OCI-LY7 (cell line): ENCODE measurements at regions not wholly inside any gene's neighbourhood (a gene's known extent, or its start where the extent isn't known, plus 50 kb on each side); places are given as distances from the start of the nearest gene placed in this dataset.

Experiments
- BruUV-seq: library from RNA; stranded (reverse); fragments of 400-500 nt; replicated peaks from 2 replicates; lab custom pipeline; 2021; lab: Mats Ljungman, UMichigan
- CTCF ChIA-PET: fragments of 300-600 bp; sonication (Branson Sonifier 250); formaldehyde crosslinking; loops from one replicate; lab custom pipeline; 2022; ENCODE audit warnings: antibody characterized with exemption; ENCODE audit not compliant: unreplicated experiment; lab: Charles Lee
- POLR2A ChIA-PET: fragments of 300-600 bp; sonication (Branson Sonifier 250); formaldehyde crosslinking; loops from one replicate; lab custom pipeline; 2022; ENCODE audit warnings: antibody characterized with exemption; lab: Charles Lee
- DNase-seq: peaks from one replicate; pipeline ENCODE4 v3.0.0-alpha.2; 2015; ENCODE audit warnings: low spot score
- H2AFZ ChIP-seq: fragments of 200-600 bp; sonication (generic), shearing (Covaris generic); 2 replicates; pipeline ENCODE4 v1.6.1; 2014; ENCODE audit warnings: mild to moderate bottlenecking, antibody characterized with exemption, low read length, moderate library complexity
- H3K27ac ChIP-seq: fragments of 200-600 bp; sonication (generic); 2 replicates; pipeline ENCODE4 v1.5.1; 2014; ENCODE audit warnings: mixed run types, low read depth, mild to moderate bottlenecking, moderate library complexity, low read length, inconsistent platforms; ENCODE audit not compliant: poor library complexity, severe bottlenecking
- H3K36me3 ChIP-seq: fragments of 200-600 bp; sonication (generic); 2 replicates; pipeline ENCODE4 v1.6.1; 2014; ENCODE audit warnings: mild to moderate bottlenecking, antibody characterized with exemption, low read length, moderate library complexity, mixed read lengths; ENCODE audit not compliant: insufficient read depth
- H3K4me1 ChIP-seq: fragments of 200-600 bp; sonication (generic); 2 replicates; pipeline ENCODE4 v1.5.1; 2014; ENCODE audit warnings: mild to moderate bottlenecking, low read length; ENCODE audit not compliant: insufficient read depth, poor library complexity, severe bottlenecking
- H3K4me2 ChIP-seq: fragments of 200-600 bp; sonication (generic); 2 replicates; pipeline ENCODE4 v1.6.1; 2014; ENCODE audit warnings: mild to moderate bottlenecking, low read length
- H3K4me3 ChIP-seq: fragments of 200-600 bp; sonication (generic); 2 replicates; pipeline ENCODE4 v1.5.1; 2014; ENCODE audit warnings: mild to moderate bottlenecking, low read depth, low read length; ENCODE audit not compliant: poor library complexity, severe bottlenecking
- H3K79me2 ChIP-seq: fragments of 200-600 bp; sonication (generic); 2 replicates; pipeline ENCODE4 v1.6.1; 2016; ENCODE audit warnings: low read depth, mild to moderate bottlenecking, low read length, moderate library complexity, mixed read lengths; ENCODE audit not compliant: insufficient read depth
- H3K9me2 ChIP-seq: fragments of 200-600 bp; sonication (generic); 2 replicates; pipeline ENCODE4 v1.6.1; 2016; ENCODE audit warnings: mild to moderate bottlenecking, low read length, mixed read lengths; ENCODE audit not compliant: insufficient read depth
- H3K9me3 ChIP-seq: fragments of 200-600 bp; sonication (generic); 2 replicates; pipeline ENCODE4 v1.6.1; 2014; ENCODE audit warnings: mild to moderate bottlenecking, mixed run types, low read length, mixed read lengths
- H4K20me1 ChIP-seq: fragments of 200-600 bp; sonication (generic); 2 replicates; pipeline ENCODE4 v1.6.1; 2014; ENCODE audit warnings: mild to moderate bottlenecking, antibody characterized with exemption, low read length, moderate library complexity, mixed read lengths; ENCODE audit not compliant: insufficient read depth
- CTCF ChIP-seq: fragments of 200-600 bp; sonication (generic); conservative IDR thresholded peaks from 2 replicates; pipeline ENCODE4 v1.5.1; 2014; ENCODE audit warnings: mild to moderate bottlenecking, antibody characterized with exemption, low read length, moderate library complexity, mixed read lengths
- EZH2phosphoT487 ChIP-seq: fragments of 200-600 bp; sonication (generic); IDR thresholded peaks from 2 replicates; pipeline ENCODE4 v1.6.1; 2018; ENCODE audit warnings: low read depth, borderline replicate concordance, mild to moderate bottlenecking, mixed run types, antibody characterized with exemption, low read length, moderate library complexity, mixed read lengths
- intact Hi-C: fragments of 100-400 bp; cut with micrococcal nuclease; formaldehyde crosslinking; loops from one replicate; pipeline ENCODE4 v1.10.0; 2022; ENCODE audit not compliant: unreplicated experiment

DNA sequence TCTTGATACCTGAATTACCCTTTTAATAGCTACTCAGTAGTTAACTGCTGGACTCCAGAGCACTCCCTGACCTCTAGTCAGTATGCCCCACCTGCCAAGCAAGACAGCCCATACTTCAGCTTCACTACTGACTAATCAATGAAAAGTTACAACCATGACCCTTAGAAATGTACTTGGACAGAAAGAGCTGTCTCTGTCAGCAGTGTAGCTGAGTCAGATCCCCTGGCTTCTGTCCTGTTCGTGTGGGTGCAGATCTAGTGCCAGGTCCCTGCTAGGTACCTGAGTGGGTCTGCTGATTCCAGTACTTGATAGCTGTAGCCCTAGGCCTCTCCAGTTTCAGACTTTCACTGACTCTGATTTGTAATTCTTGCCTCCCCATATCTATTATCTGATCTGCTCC lies 265.8 kb upstream of the POU2AF2 start:
- Histone ChIP-seq H3K79me2 (no peaks in the 10 kb centered on the region), H2AFZ (no peak overlapping the region), H3K4me2 (no peak overlapping the region), H3K4me3 (no peak overlapping the region), H4K20me1 (no peaks in the 10 kb centered on the region), H3K27ac (no peak overlapping the region), H3K9me2 (no peaks in the 10 kb centered on the region), H3K4me1 (no peaks in the 10 kb centered on the region), H3K36me3 (no peaks in the 10 kb centered on the region), H3K9me3 (peaks cover 7% of the 10 kb centered on the region)
- DNase-seq: no peak
- intact Hi-C loops: no loop called here
- CTCF ChIA-PET: no interaction called here
- no TSS peak for BruUV-seq
- POLR2A ChIA-PET: interaction anchor here (0.7 to 1.6 kb wide), 3 partner anchors 9 to 28 kb away, joined by 3 to 6 read pairs (median 3); no protein-coding TSS in a partner anchor
- TF ChIP-seq EZH2phosphoT487 (no peak), CTCF (no peak)

- ChIA-PET POLR2A (interaction anchor here (0.7 kb wide), 1 partner anchor 54 kb away, joined by 3 read pairs; no protein-coding TSS in a partner anchor), CTCF (no interaction called here)
- Histone ChIP-seq H2AFZ (no peak overlapping the region), H3K9me3 (peaks cover 7% of the 10 kb centered on the region), H3K9me2 (no peaks in the 10 kb centered on the region), H3K27ac (no peak overlapping the region), H3K36me3 (no peaks in the 10 kb centered on the region), H3K79me2 (no peaks in the 10 kb centered on the region), H3K4me3 (no peak overlapping the region), H3K4me2 (no peak overlapping the region), H3K4me1 (no peaks in the 10 kb centered on the region), H4K20me1 (no peaks in the 10 kb centered on the region)
- BruUV-seq: no TSS peak
- no peak for DNase-seq
- no peak for TF ChIP-seq EZH2phosphoT487
- no peak for TF ChIP-seq CTCF
- intact Hi-C loops: no loop called here
These were observed 265.4 kb upstream of the ARHGAP20 start for GRCh38 chr11:110977661-110978060.

DNA sequence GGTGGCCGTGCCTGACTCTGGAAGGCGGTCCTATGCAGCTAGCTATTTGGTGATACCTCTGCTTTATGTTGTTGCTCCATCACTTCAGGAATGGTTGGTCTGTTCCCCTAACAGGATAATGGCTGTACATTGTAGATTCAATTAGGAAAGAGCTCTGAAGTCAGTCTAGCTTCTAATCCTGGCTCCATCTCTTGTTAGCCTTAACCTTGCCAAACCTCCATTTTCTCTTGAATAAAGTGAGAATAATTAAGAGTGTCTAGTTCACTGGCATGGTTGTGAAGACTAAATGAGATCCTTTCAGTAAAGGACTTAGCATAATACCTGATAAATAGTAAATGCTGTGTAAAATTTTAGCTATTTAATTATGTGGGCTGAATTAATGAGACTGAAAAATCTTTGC lies 262.5 kb upstream of the ARHGAP20 start:
- Histone ChIP-seq H3K4me3 (no peak overlapping the region), H3K79me2 (no peaks in the 10 kb centered on the region), H3K36me3 (no peaks in the 10 kb centered on the region), H4K20me1 (no peaks in the 10 kb centered on the region), H3K27ac (no peak overlapping the region), H3K9me2 (no peaks in the 10 kb centered on the region), H3K9me3 (peaks cover 7% of the 10 kb centered on the region), H3K4me2 (no peak overlapping the region), H3K4me1 (no peaks in the 10 kb centered on the region), H2AFZ (no peak overlapping the region)
- no peak for DNase-seq
- no TSS peak for BruUV-seq
- TF ChIP-seq CTCF (no peak), EZH2phosphoT487 (no peak)
- intact Hi-C loops: no loop called here
- ChIA-PET CTCF (no interaction called here), POLR2A (interaction anchor here (0.5 to 0.8 kb wide), 3 partner anchors 12 to 17 kb away, joined by 3 to 7 read pairs (median 4); no protein-coding TSS in a partner anchor)
